Type B pancreatic cell (in vitro differentiated cells): ENCODE measurements at regions not wholly inside any gene's neighbourhood (a gene's known extent, or its start where the extent isn't known, plus 50 kb on each side); places are given as distances from the start of the nearest gene placed in this dataset.
"Not testable (repeated sequence)": the region's sequence is repeated elsewhere in the genome, so short reads cannot be mapped to it uniquely, and the experiment has no call there.

Experiments
- DNase-seq: peaks from one replicate; pipeline ENCODE4 v3.0.0; 2021; ENCODE audit warnings: mixed read lengths; ENCODE audit not compliant: unreplicated experiment; ENCODE audit errors: extremely low spot score
- H3K27ac Mint-ChIP-seq: 2 replicates; pipeline ENCODE4 v1.8.0; 2021; ENCODE audit warnings: mild to moderate bottlenecking, mixed read lengths
- H3K27me3 Mint-ChIP-seq: 2 replicates; pipeline ENCODE4 v1.8.0; 2021; ENCODE audit warnings: mixed read lengths
- H3K36me3 Mint-ChIP-seq: 2 replicates; pipeline ENCODE4 v1.8.0; 2021; ENCODE audit warnings: mixed read lengths
- H3K4me1 Mint-ChIP-seq: one replicate; pipeline ENCODE4 v1.8.0; 2021; ENCODE audit warnings: mixed read lengths; ENCODE audit not compliant: unreplicated experiment
- H3K4me3 Mint-ChIP-seq: 2 replicates; pipeline ENCODE4 v1.8.0; 2021; ENCODE audit warnings: mild to moderate bottlenecking, mixed read lengths
- H3K9me3 Mint-ChIP-seq: 2 replicates; pipeline ENCODE4 v1.8.0; 2021; ENCODE audit warnings: mixed read lengths
- TF ChIP-seq, protein P1 (sequence below): fragments of 200-600 bp; sonication (generic); conservative IDR thresholded peaks from 2 replicates; pipeline ENCODE4 v1.5.0; 2021; ENCODE audit warnings: antibody characterized with exemption, mild to moderate bottlenecking

DNA sequence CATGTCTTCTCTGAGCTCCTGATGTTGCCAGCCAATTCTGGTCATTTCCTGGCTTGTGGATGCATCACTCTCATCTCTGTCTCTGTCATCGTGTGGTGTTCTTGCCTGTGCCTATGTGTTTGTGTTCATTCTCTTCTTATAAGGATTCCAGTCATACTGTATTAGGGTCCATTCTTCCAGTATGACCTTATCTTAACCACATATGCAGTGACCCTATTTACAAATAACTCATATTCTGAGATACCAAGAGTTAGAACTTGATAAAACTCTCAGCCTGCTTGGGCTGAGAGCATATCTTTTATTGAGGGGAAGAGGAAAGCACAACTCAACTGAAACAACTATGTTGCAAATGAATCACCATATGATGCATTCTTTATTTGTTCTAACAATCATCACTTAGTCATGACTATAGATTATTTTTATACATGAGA is 189.0 kb upstream of the ANXA10 start:
- no peak overlapping the region for H3K27ac Mint-ChIP-seq
- no peaks in the 10 kb centered on the region for H3K36me3 Mint-ChIP-seq

DNA sequence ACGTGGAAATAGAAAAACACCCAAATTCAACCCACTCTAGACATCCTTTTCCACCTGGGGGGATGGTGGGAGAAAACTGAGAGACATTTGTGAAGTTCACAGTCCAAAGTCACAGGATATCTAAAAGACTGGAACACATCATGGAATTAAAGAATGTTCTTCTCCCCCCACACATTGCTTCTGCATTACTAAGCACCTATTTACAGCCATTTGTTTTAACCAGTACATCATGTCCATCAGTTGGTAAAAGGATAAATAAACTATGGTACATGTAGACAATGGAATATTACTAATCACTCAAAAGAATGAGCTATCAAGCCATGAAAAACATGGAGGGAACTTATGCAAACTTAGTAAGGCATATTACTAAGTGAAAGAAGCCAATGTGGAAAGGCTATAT is 185.5 kb upstream of the ANXA10 start:
- no peaks in the 10 kb centered on the region for H3K27me3 Mint-ChIP-seq
- H3K36me3 Mint-ChIP-seq: no peaks in the 10 kb centered on the region
- no peak overlapping the region for H3K27ac Mint-ChIP-seq
- no peak for DNase-seq
- H3K4me3 Mint-ChIP-seq: no peak overlapping the region
- TF ChIP-seq, protein P1, sequence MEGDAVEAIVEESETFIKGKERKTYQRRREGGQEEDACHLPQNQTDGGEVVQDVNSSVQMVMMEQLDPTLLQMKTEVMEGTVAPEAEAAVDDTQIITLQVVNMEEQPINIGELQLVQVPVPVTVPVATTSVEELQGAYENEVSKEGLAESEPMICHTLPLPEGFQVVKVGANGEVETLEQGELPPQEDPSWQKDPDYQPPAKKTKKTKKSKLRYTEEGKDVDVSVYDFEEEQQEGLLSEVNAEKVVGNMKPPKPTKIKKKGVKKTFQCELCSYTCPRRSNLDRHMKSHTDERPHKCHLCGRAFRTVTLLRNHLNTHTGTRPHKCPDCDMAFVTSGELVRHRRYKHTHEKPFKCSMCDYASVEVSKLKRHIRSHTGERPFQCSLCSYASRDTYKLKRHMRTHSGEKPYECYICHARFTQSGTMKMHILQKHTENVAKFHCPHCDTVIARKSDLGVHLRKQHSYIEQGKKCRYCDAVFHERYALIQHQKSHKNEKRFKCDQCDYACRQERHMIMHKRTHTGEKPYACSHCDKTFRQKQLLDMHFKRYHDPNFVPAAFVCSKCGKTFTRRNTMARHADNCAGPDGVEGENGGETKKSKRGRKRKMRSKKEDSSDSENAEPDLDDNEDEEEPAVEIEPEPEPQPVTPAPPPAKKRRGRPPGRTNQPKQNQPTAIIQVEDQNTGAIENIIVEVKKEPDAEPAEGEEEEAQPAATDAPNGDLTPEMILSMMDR: no peak
- no peaks in the 10 kb centered on the region for H3K9me3 Mint-ChIP-seq
- no peaks in the 10 kb centered on the region for H3K4me1 Mint-ChIP-seq

More for the DNA sequence above, 189.0 kb upstream of the ANXA10 start:
- Mint-ChIP-seq H3K9me3 (peaks cover 3% of the 10 kb centered on the region), H3K27me3 (no peaks in the 10 kb centered on the region), H3K4me1 (no peaks in the 10 kb centered on the region), H3K4me3 (no peak overlapping the region)
- TF ChIP-seq, protein P1: no peak
- DNase-seq: no peak

DNA sequence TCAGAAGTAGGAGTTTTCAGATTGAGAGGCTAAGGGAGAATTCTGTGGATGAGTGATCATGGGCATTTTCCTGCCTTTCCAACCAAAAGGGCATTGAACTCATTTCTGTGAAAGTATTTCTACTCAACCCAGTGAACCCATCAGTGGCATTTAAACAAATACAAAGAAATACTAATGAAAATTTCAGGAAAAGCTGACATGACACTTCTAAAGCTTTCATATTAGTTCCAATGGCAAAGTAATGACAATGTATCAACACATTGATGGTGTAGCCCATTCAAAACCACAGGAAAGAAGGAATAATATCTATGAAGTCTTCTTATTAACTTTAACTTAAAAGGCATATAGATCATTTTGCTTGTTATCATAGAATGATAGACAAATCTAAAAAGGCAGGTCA is 183.5 kb upstream of the ANXA10 start:
- H3K27ac Mint-ChIP-seq: no peak overlapping the region
- no peak for DNase-seq
- TF ChIP-seq, protein P1: no peak
- H3K36me3 Mint-ChIP-seq: no peaks in the 10 kb centered on the region
- H3K9me3 Mint-ChIP-seq: no peaks in the 10 kb centered on the region
- H3K4me1 Mint-ChIP-seq: no peaks in the 10 kb centered on the region
- H3K27me3 Mint-ChIP-seq: no peaks in the 10 kb centered on the region
- no peak overlapping the region for H3K4me3 Mint-ChIP-seq

DNA sequence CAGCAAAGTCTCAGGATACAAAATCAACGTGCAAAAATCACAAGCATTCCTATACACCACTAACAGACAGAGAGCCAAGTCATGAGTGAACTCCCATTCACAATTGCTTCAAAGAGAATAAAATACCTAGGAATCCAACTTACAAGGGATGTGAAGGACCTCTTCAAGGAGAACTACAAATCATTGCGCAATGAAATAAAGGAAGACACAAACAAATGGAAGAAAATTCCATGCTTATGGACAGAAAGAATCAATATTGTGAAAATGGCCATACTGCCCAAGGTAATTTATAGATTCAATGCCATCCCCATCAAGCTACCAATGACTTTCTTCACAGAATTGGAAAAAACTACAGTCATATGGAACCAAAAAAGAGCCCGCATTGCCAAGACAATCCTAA is 179.8 kb upstream of the ANXA10 start:
- H3K27me3 Mint-ChIP-seq, H3K27ac Mint-ChIP-seq, H3K4me3 Mint-ChIP-seq, H3K36me3 Mint-ChIP-seq, H3K4me1 Mint-ChIP-seq, DNase-seq, H3K9me3 Mint-ChIP-seq: not testable (repeated sequence)

DNA sequence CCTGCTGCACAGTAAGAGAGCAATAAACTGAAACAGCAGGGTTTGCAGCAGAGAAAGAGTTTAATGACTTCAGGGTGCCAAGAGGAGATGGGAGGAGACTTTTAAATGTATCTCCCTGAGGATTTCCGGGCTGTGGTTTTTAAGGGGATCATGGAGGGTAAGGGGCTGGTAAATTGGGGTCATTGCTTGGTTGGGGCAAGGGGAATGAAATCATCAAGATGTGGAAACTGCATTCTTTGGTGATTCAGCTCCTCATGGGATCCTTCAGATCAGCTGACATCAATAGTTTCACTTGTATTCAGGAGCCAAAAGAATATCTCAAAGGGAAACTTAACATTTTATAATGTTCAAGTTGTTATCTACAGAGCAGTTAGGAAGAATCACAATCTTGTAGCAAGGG is 174.3 kb upstream of the ANXA10 start:
- no peaks in the 10 kb centered on the region for H3K4me1 Mint-ChIP-seq
- H3K4me3 Mint-ChIP-seq: no peak overlapping the region
- no peaks in the 10 kb centered on the region for H3K36me3 Mint-ChIP-seq
- H3K27me3 Mint-ChIP-seq: no peaks in the 10 kb centered on the region
- TF ChIP-seq, protein P1: no peak
- peaks cover 17% of the 10 kb centered on the region for H3K9me3 Mint-ChIP-seq
- DNase-seq: no peak
- no peak overlapping the region for H3K27ac Mint-ChIP-seq

DNA sequence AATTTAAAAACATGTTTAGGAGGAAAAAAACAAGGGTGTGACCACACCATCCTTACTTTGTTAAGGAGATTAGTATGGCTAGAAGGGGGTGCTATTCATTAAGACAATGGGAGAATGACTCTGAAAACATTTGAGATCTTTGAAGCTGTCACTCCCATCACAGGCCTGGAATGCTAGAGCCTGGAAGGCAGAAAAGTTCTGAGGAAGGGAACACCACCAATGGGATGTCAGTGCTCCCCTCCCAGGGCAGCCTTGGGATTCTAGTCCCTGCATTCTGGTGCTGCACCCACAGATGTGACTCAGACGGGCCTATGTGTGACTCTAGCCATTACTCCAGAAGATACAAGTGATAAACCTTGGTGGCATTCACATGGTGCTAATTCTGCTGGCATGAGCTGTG is 162.2 kb upstream of the ANXA10 start:
- DNase-seq: no peak
- Mint-ChIP-seq H3K4me1 (no peaks in the 10 kb centered on the region), H3K4me3 (no peak overlapping the region), H3K27me3 (no peaks in the 10 kb centered on the region), H3K36me3 (no peaks in the 10 kb centered on the region), H3K9me3 (no peaks in the 10 kb centered on the region), H3K27ac (no peak overlapping the region)
- TF ChIP-seq, protein P1: no peak
